NT2/D1 (cell line): ENCODE measurements at regions not wholly inside any gene's neighbourhood (a gene's known extent, or its start where the extent isn't known, plus 50 kb on each side); places are given as distances from the start of the nearest gene placed in this dataset.

Experiments
- SUZ12 ChIP-seq: IDR thresholded peaks from 2 replicates; pipeline ENCODE4 v1.6.1; 2011; ENCODE audit not compliant: insufficient read length, insufficient read depth; ENCODE audit errors: extremely low read depth
- YY1 ChIP-seq: IDR thresholded peaks from 2 replicates; pipeline ENCODE4 v1.6.1; 2011; ENCODE audit not compliant: insufficient read length, insufficient read depth

GRCh38 chr6:147077251-147077650, 127.0 kb upstream of the STXBP5 start:
- TF ChIP-seq YY1 (no peak), SUZ12 (no peak)
